ENCODE measurements at regions not wholly inside any gene's neighbourhood (a gene's known extent, or its start where the extent isn't known, plus 50 kb on each side); places are given as distances from the start of the nearest gene placed in this dataset.

DNA sequence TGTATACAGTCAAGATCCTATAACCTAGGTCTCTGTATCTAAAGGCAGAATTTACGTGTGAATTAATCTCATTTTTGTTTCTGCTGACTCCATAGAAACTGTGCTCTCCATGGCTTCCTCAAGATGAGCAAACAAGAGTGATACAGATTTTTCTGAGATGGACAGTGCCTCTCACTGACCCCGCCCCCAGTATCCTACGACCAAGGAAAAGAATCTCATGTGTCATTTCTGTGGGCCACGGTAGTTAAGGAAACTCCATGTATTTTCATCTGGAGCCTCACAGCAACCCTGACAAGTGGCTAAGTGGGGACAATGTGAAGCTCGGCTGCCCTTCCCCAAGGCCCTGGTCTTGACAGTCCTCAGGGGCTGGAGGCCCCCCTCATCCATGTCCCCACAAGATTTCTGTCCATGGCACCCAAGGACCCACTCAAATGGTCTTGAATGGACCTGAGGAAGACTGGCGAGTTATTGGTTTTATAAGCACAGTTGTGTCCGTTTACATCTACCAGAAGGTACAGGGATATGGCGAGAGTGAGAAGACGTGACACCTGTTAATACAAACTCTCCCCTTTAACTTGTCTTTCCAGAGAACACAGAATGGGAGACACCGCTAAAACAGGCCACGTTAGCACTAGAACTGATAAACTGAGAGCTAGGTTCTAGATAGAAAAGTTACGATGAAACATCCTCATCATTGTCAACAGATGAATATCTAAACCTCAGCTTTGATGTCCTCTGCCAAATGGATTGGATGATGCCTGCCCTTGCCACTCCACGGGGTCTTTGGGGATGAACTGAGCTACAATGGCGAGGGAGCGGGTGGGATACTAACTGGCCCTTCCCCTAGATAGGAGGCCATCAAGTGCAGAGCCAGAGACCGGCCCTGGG is 108.4 kb upstream of the EGLN3 start:
- H3K4me1 ChIP-seq (replicated peaks; ENCODE audit: insufficient read depth), result peaks cover 24% of the 10 kb centered on the region; the same call in 1 of the 2 replicates
- no peaks in the 10 kb centered on the region; the same call in 1 of the 2 replicates for H3F3A ChIP-seq (ENCODE audit: insufficient read depth, low read depth)
- TSS peak; percentile 88 for BruUV-seq (replicated peaks)
- peak overlapping the region; percentile 68 for H3K27ac ChIP-seq
- H3K9me3 ChIP-seq (ENCODE audit: insufficient read depth, low read depth), result no peaks in the 10 kb centered on the region
- CTCF ChIA-PET, result interaction anchor here (1.0 kb wide), 1 partner anchor 39 kb away, joined by 4 read pairs; no protein-coding TSS in a partner anchor
- H3K36me3 ChIP-seq (ENCODE audit: low read depth), result no peaks in the 10 kb centered on the region
- intact Hi-C loops (cut with micrococcal nuclease; ENCODE audit: unreplicated experiment), result no loop called here
- DNase-seq, result no peak
- H2AFZ ChIP-seq, result peak overlapping the region; percentile 83
- no peaks in the 10 kb centered on the region for H3K79me2 ChIP-seq (ENCODE audit: low read depth)
- peak overlapping the region; percentile 82 for H3K4me2 ChIP-seq
- no peaks in the 10 kb centered on the region for H3K9me2 ChIP-seq (ENCODE audit: insufficient read depth)
- H4K20me1 ChIP-seq (ENCODE audit: insufficient read depth), result no peaks in the 10 kb centered on the region
- H3K4me3 ChIP-seq, result peak overlapping the region; percentile 68
- no peaks in the 10 kb centered on the region for H3K27me3 ChIP-seq (ENCODE audit: insufficient read depth, low read depth)
- no peak for TF ChIP-seq EZH2 (IDR thresholded peaks at IDR 0.05; ENCODE audit: low read depth)
- TF ChIP-seq, protein P1, sequence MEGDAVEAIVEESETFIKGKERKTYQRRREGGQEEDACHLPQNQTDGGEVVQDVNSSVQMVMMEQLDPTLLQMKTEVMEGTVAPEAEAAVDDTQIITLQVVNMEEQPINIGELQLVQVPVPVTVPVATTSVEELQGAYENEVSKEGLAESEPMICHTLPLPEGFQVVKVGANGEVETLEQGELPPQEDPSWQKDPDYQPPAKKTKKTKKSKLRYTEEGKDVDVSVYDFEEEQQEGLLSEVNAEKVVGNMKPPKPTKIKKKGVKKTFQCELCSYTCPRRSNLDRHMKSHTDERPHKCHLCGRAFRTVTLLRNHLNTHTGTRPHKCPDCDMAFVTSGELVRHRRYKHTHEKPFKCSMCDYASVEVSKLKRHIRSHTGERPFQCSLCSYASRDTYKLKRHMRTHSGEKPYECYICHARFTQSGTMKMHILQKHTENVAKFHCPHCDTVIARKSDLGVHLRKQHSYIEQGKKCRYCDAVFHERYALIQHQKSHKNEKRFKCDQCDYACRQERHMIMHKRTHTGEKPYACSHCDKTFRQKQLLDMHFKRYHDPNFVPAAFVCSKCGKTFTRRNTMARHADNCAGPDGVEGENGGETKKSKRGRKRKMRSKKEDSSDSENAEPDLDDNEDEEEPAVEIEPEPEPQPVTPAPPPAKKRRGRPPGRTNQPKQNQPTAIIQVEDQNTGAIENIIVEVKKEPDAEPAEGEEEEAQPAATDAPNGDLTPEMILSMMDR (conservative IDR thresholded peaks at IDR 0.05), result no peak
- POLR2A ChIA-PET (ENCODE audit: unreplicated experiment), result interaction anchor here (0.5 to 1.8 kb wide), 6 partner anchors 7 to 109 kb away, joined by 3 to 6 read pairs (median 4); partner anchors contain the start of gene EGLN3

DNA sequence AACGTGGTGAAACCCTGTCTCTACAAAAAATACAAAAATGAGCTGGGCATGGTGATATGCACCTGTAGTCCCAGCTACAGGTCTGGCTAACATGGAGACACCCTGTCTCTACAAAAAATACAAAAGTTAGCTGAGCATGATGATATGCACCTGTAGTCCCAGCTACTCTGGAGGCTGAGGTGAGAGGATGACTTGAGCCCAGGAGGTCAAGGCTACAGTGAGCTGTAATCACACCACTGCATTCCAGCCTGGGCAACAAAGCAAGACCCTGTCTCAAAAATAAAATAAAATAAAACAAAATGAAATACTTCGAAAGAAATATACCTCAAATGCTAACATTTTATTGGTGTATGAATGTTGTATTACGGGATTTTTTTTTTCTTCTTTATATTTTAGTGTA is 107.6 kb upstream of the EGLN3 start:
- TF ChIP-seq, protein P1 (conservative IDR thresholded peaks at IDR 0.05), result no peak
- no peak for TF ChIP-seq EZH2 (IDR thresholded peaks at IDR 0.05; ENCODE audit: low read depth)
- H3K79me2 ChIP-seq (ENCODE audit: low read depth), result no peaks in the 10 kb centered on the region
- H3K4me3 ChIP-seq, result no peak overlapping the region
- H3K27me3 ChIP-seq (ENCODE audit: insufficient read depth, low read depth), result no peaks in the 10 kb centered on the region
- no peaks in the 10 kb centered on the region; the same call in 1 of the 2 replicates for H3F3A ChIP-seq (ENCODE audit: insufficient read depth, low read depth)
- intact Hi-C loops (cut with micrococcal nuclease; ENCODE audit: unreplicated experiment), result no loop called here
- POLR2A ChIA-PET (ENCODE audit: unreplicated experiment), result no interaction called here
- no peak for DNase-seq
- H3K4me2 ChIP-seq, result no peak overlapping the region
- H2AFZ ChIP-seq, result no peak overlapping the region
- H3K9me3 ChIP-seq (ENCODE audit: insufficient read depth, low read depth), result no peaks in the 10 kb centered on the region
- no peaks in the 10 kb centered on the region for H3K36me3 ChIP-seq (ENCODE audit: low read depth)
- no peak overlapping the region for H3K27ac ChIP-seq
- CTCF ChIA-PET, result no interaction called here
- BruUV-seq (replicated peaks), result no TSS peak
- H4K20me1 ChIP-seq (ENCODE audit: insufficient read depth), result no peaks in the 10 kb centered on the region
- H3K9me2 ChIP-seq (ENCODE audit: insufficient read depth), result no peaks in the 10 kb centered on the region
- H3K4me1 ChIP-seq (replicated peaks; ENCODE audit: insufficient read depth), result peaks cover 24% of the 10 kb centered on the region; the same call in 1 of the 2 replicates

DNA sequence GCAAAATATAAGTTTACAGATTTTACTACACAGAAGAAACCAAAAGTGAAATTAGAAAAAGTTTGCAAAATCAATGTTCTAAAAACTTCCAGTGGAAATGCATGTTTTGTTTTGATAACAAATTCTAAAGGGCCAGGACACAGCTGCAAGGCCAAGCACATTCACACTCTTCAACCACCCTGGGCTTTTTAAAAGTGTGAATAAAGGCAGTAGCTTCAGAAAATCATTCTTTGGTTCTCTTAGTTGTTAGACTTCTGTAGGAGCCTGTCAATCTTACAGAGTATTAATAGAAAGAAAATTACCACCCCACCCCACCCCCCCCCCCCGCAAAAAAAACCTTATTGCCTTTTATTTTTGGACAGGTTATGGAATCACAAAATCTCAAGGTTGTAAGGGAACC is 105.2 kb upstream of the EGLN3 start:
- H3K36me3 ChIP-seq (ENCODE audit: low read depth), result no peaks in the 10 kb centered on the region
- H3K27ac ChIP-seq, result no peak overlapping the region
- H3K9me3 ChIP-seq (ENCODE audit: insufficient read depth, low read depth), result no peaks in the 10 kb centered on the region
- TF ChIP-seq EZH2 (IDR thresholded peaks at IDR 0.05; ENCODE audit: low read depth), result no peak
- TF ChIP-seq, protein P1 (conservative IDR thresholded peaks at IDR 0.05), result no peak
- no peak overlapping the region for H2AFZ ChIP-seq
- H3F3A ChIP-seq (ENCODE audit: insufficient read depth, low read depth), result peaks cover 22% of the 10 kb centered on the region
- no peak overlapping the region for H3K4me3 ChIP-seq
- no peaks in the 10 kb centered on the region for H3K27me3 ChIP-seq (ENCODE audit: insufficient read depth, low read depth)
- H3K79me2 ChIP-seq (ENCODE audit: low read depth), result no peaks in the 10 kb centered on the region
- no peak for DNase-seq
- BruUV-seq (replicated peaks), result no TSS peak
- intact Hi-C loops (cut with micrococcal nuclease; ENCODE audit: unreplicated experiment), result no loop called here
- POLR2A ChIA-PET (ENCODE audit: unreplicated experiment), result interaction anchor here (0.6 kb wide), 1 partner anchor 76 kb away, joined by 3 read pairs; no protein-coding TSS in a partner anchor
- H3K4me1 ChIP-seq (replicated peaks; ENCODE audit: insufficient read depth), result peaks cover 40% of the 10 kb centered on the region
- H3K9me2 ChIP-seq (ENCODE audit: insufficient read depth), result no peaks in the 10 kb centered on the region
- no peak overlapping the region for H3K4me2 ChIP-seq
- CTCF ChIA-PET, result no interaction called here
- H4K20me1 ChIP-seq (ENCODE audit: insufficient read depth), result no peaks in the 10 kb centered on the region
